Liver (tissue), 3 donors: ENCODE measurements at regions not wholly inside any gene's neighbourhood (a gene's known extent, or its start where the extent isn't known, plus 50 kb on each side); places are given as distances from the start of the nearest gene placed in this dataset.

Experiments used
- JUND ChIP-seq, 2 donors: IDR thresholded peaks; 2 replicates each; pipeline ENCODE4 v1.6.1; 2016; ENCODE audit warnings: antibody characterized with exemption in 2 of 2
- TF ChIP-seq, protein P1 (sequence below): fragments of 150-350 bp; IDR thresholded peaks from 2 replicates; pipeline ENCODE4 v1.5.1; 2017; ENCODE audit warnings: improper control_type of control experiment, low read depth, low read length; ENCODE audit not compliant: missing input control
- TF ChIP-seq, protein P2 (sequence below): IDR thresholded peaks from 2 replicates; pipeline ENCODE4 v1.6.1; 2016; ENCODE audit warnings: antibody characterized with exemption, mild to moderate bottlenecking
- TF ChIP-seq, protein P3 (sequence below): IDR thresholded peaks from 2 replicates; pipeline ENCODE4 v1.6.1; 2016; ENCODE audit warnings: antibody characterized with exemption
- donor health status: healthy.
- donor health status: healthy.

DNA sequence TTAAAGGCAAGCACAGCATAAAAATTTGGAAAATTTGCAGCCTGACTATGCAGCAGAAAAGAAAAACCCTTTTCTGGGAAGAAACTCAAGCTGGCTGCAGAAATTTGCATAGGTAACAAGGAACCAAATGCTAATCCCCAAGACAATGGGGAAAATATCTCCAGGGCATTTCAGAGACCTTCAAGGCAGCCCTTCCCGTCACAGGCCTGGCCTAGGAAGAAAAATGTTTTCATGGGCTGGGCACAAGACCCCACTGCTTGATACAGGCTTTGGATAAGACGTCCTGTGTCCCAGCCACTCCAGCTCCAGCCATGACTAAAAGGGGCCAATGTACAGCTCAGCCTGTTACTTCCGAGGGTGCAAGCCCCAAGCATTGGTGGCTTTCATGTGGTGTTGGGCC lies 717.6 kb downstream of the TDRD15 start:
- TF ChIP-seq, protein P1, sequence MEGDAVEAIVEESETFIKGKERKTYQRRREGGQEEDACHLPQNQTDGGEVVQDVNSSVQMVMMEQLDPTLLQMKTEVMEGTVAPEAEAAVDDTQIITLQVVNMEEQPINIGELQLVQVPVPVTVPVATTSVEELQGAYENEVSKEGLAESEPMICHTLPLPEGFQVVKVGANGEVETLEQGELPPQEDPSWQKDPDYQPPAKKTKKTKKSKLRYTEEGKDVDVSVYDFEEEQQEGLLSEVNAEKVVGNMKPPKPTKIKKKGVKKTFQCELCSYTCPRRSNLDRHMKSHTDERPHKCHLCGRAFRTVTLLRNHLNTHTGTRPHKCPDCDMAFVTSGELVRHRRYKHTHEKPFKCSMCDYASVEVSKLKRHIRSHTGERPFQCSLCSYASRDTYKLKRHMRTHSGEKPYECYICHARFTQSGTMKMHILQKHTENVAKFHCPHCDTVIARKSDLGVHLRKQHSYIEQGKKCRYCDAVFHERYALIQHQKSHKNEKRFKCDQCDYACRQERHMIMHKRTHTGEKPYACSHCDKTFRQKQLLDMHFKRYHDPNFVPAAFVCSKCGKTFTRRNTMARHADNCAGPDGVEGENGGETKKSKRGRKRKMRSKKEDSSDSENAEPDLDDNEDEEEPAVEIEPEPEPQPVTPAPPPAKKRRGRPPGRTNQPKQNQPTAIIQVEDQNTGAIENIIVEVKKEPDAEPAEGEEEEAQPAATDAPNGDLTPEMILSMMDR: no peak
- TF ChIP-seq, protein P2, sequence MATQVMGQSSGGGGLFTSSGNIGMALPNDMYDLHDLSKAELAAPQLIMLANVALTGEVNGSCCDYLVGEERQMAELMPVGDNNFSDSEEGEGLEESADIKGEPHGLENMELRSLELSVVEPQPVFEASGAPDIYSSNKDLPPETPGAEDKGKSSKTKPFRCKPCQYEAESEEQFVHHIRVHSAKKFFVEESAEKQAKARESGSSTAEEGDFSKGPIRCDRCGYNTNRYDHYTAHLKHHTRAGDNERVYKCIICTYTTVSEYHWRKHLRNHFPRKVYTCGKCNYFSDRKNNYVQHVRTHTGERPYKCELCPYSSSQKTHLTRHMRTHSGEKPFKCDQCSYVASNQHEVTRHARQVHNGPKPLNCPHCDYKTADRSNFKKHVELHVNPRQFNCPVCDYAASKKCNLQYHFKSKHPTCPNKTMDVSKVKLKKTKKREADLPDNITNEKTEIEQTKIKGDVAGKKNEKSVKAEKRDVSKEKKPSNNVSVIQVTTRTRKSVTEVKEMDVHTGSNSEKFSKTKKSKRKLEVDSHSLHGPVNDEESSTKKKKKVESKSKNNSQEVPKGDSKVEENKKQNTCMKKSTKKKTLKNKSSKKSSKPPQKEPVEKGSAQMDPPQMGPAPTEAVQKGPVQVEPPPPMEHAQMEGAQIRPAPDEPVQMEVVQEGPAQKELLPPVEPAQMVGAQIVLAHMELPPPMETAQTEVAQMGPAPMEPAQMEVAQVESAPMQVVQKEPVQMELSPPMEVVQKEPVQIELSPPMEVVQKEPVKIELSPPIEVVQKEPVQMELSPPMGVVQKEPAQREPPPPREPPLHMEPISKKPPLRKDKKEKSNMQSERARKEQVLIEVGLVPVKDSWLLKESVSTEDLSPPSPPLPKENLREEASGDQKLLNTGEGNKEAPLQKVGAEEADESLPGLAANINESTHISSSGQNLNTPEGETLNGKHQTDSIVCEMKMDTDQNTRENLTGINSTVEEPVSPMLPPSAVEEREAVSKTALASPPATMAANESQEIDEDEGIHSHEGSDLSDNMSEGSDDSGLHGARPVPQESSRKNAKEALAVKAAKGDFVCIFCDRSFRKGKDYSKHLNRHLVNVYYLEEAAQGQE: no peak
- no peak for TF ChIP-seq JUND (IDR thresholded peaks at IDR 0.05)
- TF ChIP-seq, protein P3, sequence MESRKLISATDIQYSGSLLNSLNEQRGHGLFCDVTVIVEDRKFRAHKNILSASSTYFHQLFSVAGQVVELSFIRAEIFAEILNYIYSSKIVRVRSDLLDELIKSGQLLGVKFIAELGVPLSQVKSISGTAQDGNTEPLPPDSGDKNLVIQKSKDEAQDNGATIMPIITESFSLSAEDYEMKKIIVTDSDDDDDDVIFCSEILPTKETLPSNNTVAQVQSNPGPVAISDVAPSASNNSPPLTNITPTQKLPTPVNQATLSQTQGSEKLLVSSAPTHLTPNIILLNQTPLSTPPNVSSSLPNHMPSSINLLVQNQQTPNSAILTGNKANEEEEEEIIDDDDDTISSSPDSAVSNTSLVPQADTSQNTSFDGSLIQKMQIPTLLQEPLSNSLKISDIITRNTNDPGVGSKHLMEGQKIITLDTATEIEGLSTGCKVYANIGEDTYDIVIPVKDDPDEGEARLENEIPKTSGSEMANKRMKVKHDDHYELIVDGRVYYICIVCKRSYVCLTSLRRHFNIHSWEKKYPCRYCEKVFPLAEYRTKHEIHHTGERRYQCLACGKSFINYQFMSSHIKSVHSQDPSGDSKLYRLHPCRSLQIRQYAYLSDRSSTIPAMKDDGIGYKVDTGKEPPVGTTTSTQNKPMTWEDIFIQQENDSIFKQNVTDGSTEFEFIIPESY: no peak
